ENCODE measurements at regions not wholly inside any gene's neighbourhood (a gene's known extent, or its start where the extent isn't known, plus 50 kb on each side); places are given as distances from the start of the nearest gene placed in this dataset.

DNA sequence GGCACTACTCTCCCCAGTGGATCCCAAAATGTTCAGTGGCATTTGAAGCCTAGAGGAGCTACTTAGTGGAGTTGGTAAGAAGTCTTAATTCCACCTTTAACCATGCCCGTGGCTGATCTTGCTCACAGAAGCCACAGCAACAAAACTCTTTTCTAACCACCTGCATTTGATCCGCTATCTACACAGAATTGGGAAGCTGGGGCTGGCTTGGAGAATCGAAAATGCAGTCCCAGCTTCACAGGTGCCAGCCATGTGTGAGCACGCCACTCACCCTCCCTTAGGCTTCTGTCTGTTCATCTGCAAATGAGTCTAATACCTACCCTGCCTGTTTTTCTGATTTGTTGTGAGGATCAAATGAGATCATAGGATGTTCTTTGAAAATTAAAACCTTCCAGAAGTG is 182.6 kb downstream of the BCL11A start:
- DNase-seq (ENCODE audit: low spot score) (no peak), ATAC-seq (no peak)
- peaks cover 0 to 8% of the 10 kb centered on the region in 2 donors for H3K4me1 Mint-ChIP-seq (ENCODE audit: low read depth in 2 of 2)
- no peaks in the 10 kb centered on the region for H3K36me3 Mint-ChIP-seq
- H3K9me3 Mint-ChIP-seq = no peaks in the 10 kb centered on the region
- no peak overlapping the region for H3K4me3 Mint-ChIP-seq
- peaks cover 8 to 12% of the 10 kb centered on the region in 2 donors for H3K27me3 Mint-ChIP-seq
- H3K27ac Mint-ChIP-seq = no peak overlapping the region

DNA sequence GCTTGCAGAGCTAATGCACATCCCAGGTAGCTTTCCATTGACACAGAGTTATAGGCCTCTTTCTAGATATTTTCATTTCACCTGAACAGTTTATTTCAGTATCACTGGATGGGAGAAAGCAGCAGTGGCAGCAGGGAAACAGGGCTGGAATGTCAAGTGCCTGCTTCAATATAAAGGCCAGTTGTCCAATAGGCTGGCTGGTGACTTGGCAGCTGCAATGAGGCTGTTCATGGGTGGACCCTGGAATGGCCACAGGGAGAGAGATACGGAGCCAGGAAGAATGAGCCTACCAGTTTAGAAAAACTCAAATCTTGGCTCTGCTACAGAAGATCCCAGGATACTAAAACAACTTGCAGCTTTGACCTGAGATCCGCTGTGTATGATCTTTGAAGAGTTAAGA is 185.0 kb downstream of the BCL11A start:
- H3K27ac Mint-ChIP-seq = no peak overlapping the region
- DNase-seq (ENCODE audit: low spot score) = no peak
- H3K36me3 Mint-ChIP-seq = no peaks in the 10 kb centered on the region
- peaks cover 8 to 12% of the 10 kb centered on the region in 2 donors for H3K27me3 Mint-ChIP-seq
- no peak overlapping the region for H3K4me3 Mint-ChIP-seq
- H3K4me1 Mint-ChIP-seq (ENCODE audit: low read depth in 2 of 2) = peaks cover 0 to 8% of the 10 kb centered on the region in 2 donors
- ATAC-seq = no peak
- no peaks in the 10 kb centered on the region for H3K9me3 Mint-ChIP-seq

DNA sequence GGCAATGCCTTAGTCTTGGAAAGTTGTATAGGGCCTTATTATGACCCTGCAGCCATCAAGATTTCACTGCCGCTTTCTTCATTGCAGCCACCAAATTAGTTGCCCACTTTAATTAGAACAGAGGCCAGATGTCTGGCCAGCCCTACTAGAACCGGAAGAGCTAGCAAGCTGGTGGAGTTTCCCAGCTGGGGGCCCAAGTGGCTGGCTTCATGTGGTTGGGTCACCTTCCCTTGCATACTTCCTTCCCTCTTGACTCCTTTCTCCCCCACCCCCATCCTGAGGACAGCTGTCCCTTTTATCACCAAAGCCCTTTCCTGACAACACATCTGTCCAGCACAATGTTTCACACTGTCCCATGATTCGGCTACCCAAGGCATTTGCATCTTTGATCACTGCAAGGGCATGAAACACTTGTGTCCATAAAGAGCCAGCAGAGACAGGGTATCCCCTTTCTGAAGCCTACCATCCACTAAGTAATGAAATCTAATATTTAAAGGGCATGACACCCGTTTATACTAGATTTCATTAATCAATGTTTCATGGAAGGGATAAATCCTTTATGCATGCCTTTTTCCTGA is 187.2 kb downstream of the BCL11A start:
- no peak overlapping the region for H3K27ac Mint-ChIP-seq
- no peaks in the 10 kb centered on the region for H3K9me3 Mint-ChIP-seq
- ATAC-seq (no peak), DNase-seq (ENCODE audit: low spot score) (no peak)
- peaks cover 5 to 8% of the 10 kb centered on the region in 2 donors for H3K27me3 Mint-ChIP-seq
- peaks cover 0 to 8% of the 10 kb centered on the region in 2 donors for H3K4me1 Mint-ChIP-seq (ENCODE audit: low read depth in 2 of 2)
- no peaks in the 10 kb centered on the region for H3K36me3 Mint-ChIP-seq
- no peak overlapping the region for H3K4me3 Mint-ChIP-seq

DNA sequence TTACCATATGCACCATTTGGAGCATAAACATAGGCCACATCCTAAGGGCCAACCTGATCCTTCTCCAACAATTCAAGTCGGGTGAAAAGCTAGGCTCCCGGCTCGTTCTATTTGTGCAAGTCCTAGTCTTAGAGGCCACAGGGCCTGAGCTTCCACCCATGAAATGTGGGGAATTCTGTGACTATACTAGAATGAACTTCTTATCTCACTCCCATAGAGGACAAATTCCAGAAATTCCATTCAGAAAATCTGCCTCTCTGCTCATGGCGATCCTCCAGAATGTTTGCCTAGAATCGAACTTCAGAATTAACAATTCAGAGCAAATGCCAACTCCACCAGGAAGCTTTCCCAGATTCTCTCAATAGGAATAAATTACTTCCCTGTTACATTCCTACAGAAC is 187.9 kb downstream of the BCL11A start:
- Mint-ChIP-seq H3K9me3 (no peaks in the 10 kb centered on the region), H3K27ac (no peak overlapping the region), H3K27me3 (peaks cover 5 to 7% of the 10 kb centered on the region in 2 donors), H3K4me1 (ENCODE audit: low read depth in 2 of 2) (peaks cover 0 to 8% of the 10 kb centered on the region in 2 donors), H3K4me3 (no peak overlapping the region), H3K36me3 (no peaks in the 10 kb centered on the region)
- ATAC-seq (no peak), DNase-seq (ENCODE audit: low spot score) (no peak)

DNA sequence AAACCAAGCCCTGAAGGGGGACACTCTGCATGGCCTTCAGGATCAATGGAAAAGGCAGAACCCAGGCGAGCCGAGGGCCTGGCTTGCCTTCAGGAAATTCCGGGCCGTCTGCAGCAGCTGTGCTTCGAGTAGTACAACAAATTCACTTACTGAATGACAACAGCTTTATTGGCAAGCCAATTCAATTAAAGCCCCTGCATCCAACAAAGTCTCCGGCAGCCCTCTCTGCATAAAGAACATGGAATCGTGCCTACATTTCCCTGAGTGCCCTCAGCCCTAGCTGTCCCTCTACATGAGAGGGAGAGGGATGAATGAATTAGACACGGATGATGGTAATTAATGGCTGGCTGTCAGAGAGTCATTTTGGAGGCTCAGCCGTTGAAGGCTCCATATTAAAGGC is 189.0 kb downstream of the BCL11A start:
- DNase-seq (ENCODE audit: low spot score) (no peak), ATAC-seq (no peak)
- Mint-ChIP-seq H3K4me3 (no peak overlapping the region), H3K9me3 (no peaks in the 10 kb centered on the region), H3K27me3 (peaks cover 0 to 4% of the 10 kb centered on the region in 2 donors), H3K27ac (no peak overlapping the region), H3K36me3 (no peaks in the 10 kb centered on the region), H3K4me1 (ENCODE audit: low read depth in 2 of 2) (peaks cover 0 to 5% of the 10 kb centered on the region in 2 donors)

DNA sequence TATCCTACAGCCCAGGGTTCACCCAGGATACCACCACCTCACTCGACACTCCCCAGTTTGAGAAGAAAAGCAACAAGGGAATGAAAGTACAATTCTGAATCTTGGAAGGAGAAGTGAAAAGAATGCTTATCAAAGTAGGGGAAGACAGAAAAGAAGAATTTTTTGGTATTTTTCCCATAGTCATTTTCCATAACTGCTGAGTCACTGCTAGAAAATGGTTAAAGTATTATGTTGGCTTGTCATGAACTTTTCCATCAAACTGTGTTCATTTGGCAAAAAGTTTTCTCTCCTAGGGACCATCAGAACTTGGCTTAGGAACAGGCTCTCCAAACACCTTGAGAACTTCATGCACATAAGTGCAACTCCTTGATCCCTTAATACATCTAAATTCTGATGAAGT is 192.0 kb downstream of the BCL11A start:
- Mint-ChIP-seq H3K4me1 (ENCODE audit: low read depth in 2 of 2) (peaks cover 0 to 7% of the 10 kb centered on the region in 2 donors), H3K27me3 (peaks cover 2 to 8% of the 10 kb centered on the region in 2 donors), H3K9me3 (no peaks in the 10 kb centered on the region), H3K36me3 (no peaks in the 10 kb centered on the region), H3K4me3 (no peak overlapping the region), H3K27ac (no peak overlapping the region)
- ATAC-seq (no peak), DNase-seq (ENCODE audit: low spot score) (no peak)

DNA sequence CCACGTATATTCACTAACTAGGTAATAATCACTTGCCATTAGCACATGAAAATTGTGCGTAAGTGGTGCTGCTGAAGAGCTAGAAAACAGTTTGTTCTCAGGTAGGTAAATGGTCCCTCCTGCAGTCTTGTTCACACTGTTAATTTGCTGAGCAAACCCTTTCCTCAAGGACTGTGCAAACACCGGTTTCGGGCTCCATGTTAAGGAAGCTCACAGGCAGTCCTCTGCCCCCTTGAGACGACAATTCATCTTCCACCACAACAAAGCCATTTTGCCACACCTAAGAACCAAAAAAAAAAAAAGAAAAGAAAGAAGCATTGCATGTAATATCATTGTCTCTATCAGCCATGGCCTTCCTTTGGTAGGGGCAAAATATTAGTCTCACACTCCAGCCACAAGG is 193.9 kb downstream of the BCL11A start:
- DNase-seq (ENCODE audit: low spot score) (no peak), ATAC-seq (no peak)
- Mint-ChIP-seq H3K27me3 (peaks cover 2 to 13% of the 10 kb centered on the region in 2 donors), H3K9me3 (no peaks in the 10 kb centered on the region), H3K27ac (no peak overlapping the region), H3K4me1 (ENCODE audit: low read depth in 2 of 2) (peaks cover 8 to 13% of the 10 kb centered on the region in 2 donors), H3K4me3 (no peak overlapping the region), H3K36me3 (no peaks in the 10 kb centered on the region)

DNA sequence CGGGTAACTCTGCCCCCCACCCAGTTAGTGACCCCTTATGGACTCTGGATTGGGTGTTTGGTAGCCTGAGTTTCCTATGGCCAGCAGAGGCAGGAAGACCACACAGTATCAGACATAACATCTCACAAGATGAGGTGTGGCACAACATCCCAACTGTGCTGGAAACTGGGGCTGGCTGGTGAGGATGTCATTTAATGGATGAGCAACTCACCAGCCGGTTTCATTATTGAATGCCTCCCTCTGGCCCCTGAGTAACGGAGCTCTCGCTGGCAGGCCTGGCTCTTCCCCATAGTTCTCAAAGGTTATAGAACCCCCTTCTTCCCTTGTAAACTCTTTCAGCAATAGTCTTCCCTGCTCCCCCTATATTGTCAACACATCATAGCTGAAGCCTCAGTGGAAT is 195.0 kb downstream of the BCL11A start:
- no peak for DNase-seq (ENCODE audit: low spot score)
- no peaks in the 10 kb centered on the region for H3K9me3 Mint-ChIP-seq
- H3K27me3 Mint-ChIP-seq = peaks cover 2 to 16% of the 10 kb centered on the region in 2 donors
- ATAC-seq = no peak
- no peak overlapping the region for H3K4me3 Mint-ChIP-seq
- no peak overlapping the region for H3K27ac Mint-ChIP-seq
- peaks cover 8 to 13% of the 10 kb centered on the region in 2 donors for H3K4me1 Mint-ChIP-seq (ENCODE audit: low read depth in 2 of 2)
- H3K36me3 Mint-ChIP-seq = no peaks in the 10 kb centered on the region

DNA sequence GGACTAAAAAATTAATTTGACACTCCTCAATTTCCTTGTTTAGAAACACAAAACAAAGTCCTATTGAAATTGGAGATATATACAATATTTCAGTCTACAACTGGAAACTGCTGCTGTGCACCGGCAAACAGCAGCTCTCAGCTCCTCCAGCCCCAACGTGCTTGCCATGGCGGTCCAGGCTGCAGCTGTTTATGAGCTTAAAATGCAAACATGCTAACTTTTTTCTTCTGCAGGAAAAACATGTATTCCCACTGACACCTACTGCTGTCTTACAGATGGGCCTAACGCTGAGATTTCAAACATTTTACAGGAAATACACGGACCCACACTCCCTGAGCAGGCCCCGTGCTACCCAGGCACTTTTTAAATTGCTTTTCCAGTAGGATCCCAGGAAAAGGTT is 195.5 kb downstream of the BCL11A start:
- ATAC-seq (no peak), DNase-seq (ENCODE audit: low spot score) (no peak)
- H3K27me3 Mint-ChIP-seq = peaks cover 2 to 16% of the 10 kb centered on the region in 2 donors
- peaks cover 8 to 13% of the 10 kb centered on the region in 2 donors for H3K4me1 Mint-ChIP-seq (ENCODE audit: low read depth in 2 of 2)
- no peak overlapping the region for H3K27ac Mint-ChIP-seq
- no peaks in the 10 kb centered on the region for H3K36me3 Mint-ChIP-seq
- H3K4me3 Mint-ChIP-seq = no peak overlapping the region
- no peaks in the 10 kb centered on the region for H3K9me3 Mint-ChIP-seq

DNA sequence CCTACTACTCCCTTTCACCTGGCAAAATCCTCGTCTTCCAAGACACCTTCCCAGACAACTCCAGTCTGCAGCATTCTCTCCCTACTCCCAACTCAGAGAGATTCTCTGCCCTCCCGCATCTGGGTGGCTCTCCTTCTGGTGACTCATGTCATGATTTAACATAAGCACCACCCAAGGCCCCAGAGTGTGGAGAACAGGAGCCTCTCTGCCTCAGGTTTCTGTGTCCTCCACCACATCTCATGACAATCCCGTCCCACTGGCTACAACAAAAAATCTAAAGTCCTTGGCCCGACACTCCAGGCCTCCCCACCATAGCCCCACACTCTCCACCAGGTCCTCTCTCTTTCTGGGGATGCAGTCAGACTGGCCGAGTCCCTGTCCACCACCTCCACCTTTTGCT is 197.1 kb downstream of the BCL11A start:
- Mint-ChIP-seq H3K4me1 (ENCODE audit: low read depth in 2 of 2) (peaks cover 8 to 13% of the 10 kb centered on the region in 2 donors), H3K9me3 (no peaks in the 10 kb centered on the region), H3K36me3 (no peaks in the 10 kb centered on the region), H3K27me3 (peaks cover 2 to 16% of the 10 kb centered on the region in 2 donors), H3K27ac (no peak overlapping the region), H3K4me3 (no peak overlapping the region)
- ATAC-seq (no peak), DNase-seq (ENCODE audit: low spot score) (no peak)

DNA sequence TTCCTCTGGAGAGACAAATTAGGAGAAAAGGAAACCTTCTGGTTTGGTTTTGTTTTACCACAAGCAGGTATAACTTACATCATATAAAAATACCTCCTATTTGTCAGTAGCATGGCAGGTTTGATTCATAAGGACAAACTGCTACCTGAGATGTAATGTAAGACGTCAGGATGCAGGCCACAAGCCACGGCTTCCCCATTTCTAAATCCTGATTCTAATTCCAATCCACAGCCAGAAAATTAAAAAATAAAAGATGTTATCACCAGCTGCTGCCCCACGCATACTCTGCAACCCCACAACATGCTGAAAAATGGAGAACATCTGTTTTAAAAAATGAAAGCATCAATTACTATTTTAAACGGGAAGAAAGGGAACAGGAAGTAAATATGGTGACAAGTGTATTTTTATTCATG is 197.6 kb downstream of the BCL11A start:
- ATAC-seq (no peak), DNase-seq (ENCODE audit: low spot score) (no peak)
- Mint-ChIP-seq H3K4me1 (ENCODE audit: low read depth in 2 of 2) (peaks cover 8 to 13% of the 10 kb centered on the region in 2 donors), H3K27ac (no peak overlapping the region), H3K36me3 (no peaks in the 10 kb centered on the region), H3K4me3 (no peak overlapping the region), H3K9me3 (no peaks in the 10 kb centered on the region), H3K27me3 (peaks cover 2 to 16% of the 10 kb centered on the region in 2 donors)

DNA sequence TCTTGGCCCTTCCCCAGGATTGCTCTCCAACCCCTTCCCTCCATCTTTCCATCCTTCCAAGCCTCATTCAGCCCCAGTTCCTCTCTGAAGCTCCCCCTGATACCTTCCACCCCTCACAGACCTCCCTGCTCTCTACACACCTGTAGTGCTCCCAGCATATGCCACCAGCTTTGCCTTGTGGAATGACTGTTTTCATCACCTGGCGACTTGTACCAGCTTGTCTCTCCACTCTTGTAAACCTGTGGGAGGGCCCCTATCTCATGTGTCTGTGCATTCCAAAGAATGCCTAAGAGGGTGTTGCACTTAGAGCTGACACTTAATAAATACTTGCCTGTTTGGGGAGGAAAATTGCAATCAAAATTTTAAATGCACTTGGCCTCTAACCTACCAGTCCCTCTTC is 198.7 kb downstream of the BCL11A start:
- Mint-ChIP-seq H3K9me3 (no peaks in the 10 kb centered on the region), H3K27ac (no peak overlapping the region), H3K36me3 (no peaks in the 10 kb centered on the region), H3K27me3 (peaks cover 2 to 22% of the 10 kb centered on the region in 2 donors), H3K4me3 (no peak overlapping the region), H3K4me1 (ENCODE audit: low read depth in 2 of 2) (peaks cover 8 to 13% of the 10 kb centered on the region in 2 donors)
- ATAC-seq = peak in 1 of 2 donors; percentile 13
- no peak for DNase-seq (ENCODE audit: low spot score)

DNA sequence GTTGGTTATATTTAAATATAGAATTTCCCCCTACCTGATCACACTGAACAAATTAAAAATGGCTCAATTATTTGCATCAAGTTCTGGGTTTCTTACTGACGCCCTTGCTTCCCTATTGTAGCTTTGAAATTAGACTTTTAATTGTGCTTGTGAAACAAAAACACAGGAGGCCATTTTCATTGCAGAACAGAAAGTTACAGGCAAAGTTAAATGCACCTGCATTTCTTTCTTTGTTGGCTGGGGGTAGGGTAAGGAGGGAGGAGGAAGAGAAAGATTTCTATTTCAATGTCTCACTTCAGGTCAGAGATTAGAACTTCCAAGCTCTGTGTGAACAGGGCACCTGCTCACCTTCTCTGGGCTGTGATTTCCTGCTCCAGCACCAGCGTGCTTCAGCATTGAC is 199.6 kb downstream of the BCL11A start:
- H3K4me1 Mint-ChIP-seq (ENCODE audit: low read depth in 2 of 2) = peaks cover 8 to 13% of the 10 kb centered on the region in 2 donors
- no peak overlapping the region for H3K4me3 Mint-ChIP-seq
- peaks cover 6 to 30% of the 10 kb centered on the region in 2 donors for H3K27me3 Mint-ChIP-seq
- H3K36me3 Mint-ChIP-seq = no peaks in the 10 kb centered on the region
- H3K27ac Mint-ChIP-seq = no peak overlapping the region
- DNase-seq (ENCODE audit: low spot score) (no peak), ATAC-seq (no peak)
- no peaks in the 10 kb centered on the region for H3K9me3 Mint-ChIP-seq

DNA sequence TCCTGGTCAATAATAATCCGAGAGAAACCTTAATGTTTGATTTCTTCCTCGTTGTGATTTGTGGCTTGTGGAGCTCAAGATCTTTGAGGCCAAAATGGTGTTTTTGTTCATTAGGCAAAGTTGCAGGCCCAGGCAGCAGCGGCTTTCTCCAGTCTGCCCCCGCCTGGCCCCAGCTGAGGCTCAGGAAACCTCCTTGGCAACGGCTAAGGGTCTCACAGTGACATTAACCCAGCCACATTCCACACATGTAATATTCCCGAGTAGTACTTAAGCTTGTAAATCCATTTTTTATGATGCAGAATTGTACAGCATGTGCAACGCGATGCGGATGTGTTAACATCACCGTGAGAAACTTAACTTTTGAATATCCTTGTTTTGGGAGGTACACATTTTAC is 200.1 kb downstream of the BCL11A start:
- DNase-seq (ENCODE audit: low spot score) (no peak), ATAC-seq (no peak)
- H3K4me1 Mint-ChIP-seq (ENCODE audit: low read depth in 2 of 2) = peaks cover 8 to 13% of the 10 kb centered on the region in 2 donors
- peak overlapping the region in 1 of 2 donors; percentile 27 for H3K27ac Mint-ChIP-seq
- no peaks in the 10 kb centered on the region for H3K36me3 Mint-ChIP-seq
- H3K27me3 Mint-ChIP-seq = peaks cover 6 to 30% of the 10 kb centered on the region in 2 donors
- no peaks in the 10 kb centered on the region for H3K9me3 Mint-ChIP-seq
- no peak overlapping the region for H3K4me3 Mint-ChIP-seq

All from natural killer cell treated with Interleukin-12 subunit alpha and Interleukin-12 subunit beta and Interleukin-15 and Interleukin-18, amount 100 ng/mL, for 72 hours (primary cell).